H1 (cell line): ENCODE measurements at regions not wholly inside any gene's neighbourhood (a gene's known extent, or its start where the extent isn't known, plus 50 kb on each side); places are given as distances from the start of the nearest gene placed in this dataset.
A peak's percentile ranks its signal among the peaks of the same experiment; 100 is the strongest.

Experiments
- CTCF ChIA-PET: fragments of 300-600 bp; sonication (Branson Sonifier 250); formaldehyde crosslinking; loops from one replicate; lab custom pipeline; 2021; ENCODE audit not compliant: partially characterized antibody; lab: Charles Lee
- POLR2A ChIA-PET: fragments of 300-600 bp; sonication (Branson Sonifier 250); formaldehyde crosslinking; loops from one replicate; lab custom pipeline; 2021; ENCODE audit warnings: inconsistent platforms; ENCODE audit not compliant: partially characterized antibody; lab: Charles Lee
- DNase-seq, 2 experiments: peaks; one replicate each; pipeline versions ENCODE4 v3.0.0 to v3.0.0-alpha.2; 2010 to 2022; ENCODE audit warnings: low spot score in 2 of 2, low read depth in 1 of 2, mixed read lengths in 1 of 2
- FAIRE-seq: peaks from 2 replicates; lab custom pipeline; 2011; peaks lifted over from hg19 to GRCh38; lab: Jason Lieb, UNC
- H2AFZ ChIP-seq: 2 replicates; pipeline ENCODE4 v1.8.1; 2012; ENCODE audit warnings: low read length, inconsistent platforms
- H2AK5ac ChIP-seq: 2 replicates; pipeline ENCODE4 v1.6.1; 2013; ENCODE audit warnings: low read depth, low read length
- H2BK120ac ChIP-seq: replicated peaks from 2 replicates; pipeline ENCODE3; 2013; ENCODE audit warnings: low read depth, low read length, inconsistent platforms
- H2BK12ac ChIP-seq: 2 replicates; pipeline ENCODE4 v1.6.1; 2013; ENCODE audit warnings: low read depth, low read length
- H2BK15ac ChIP-seq: 2 replicates; pipeline ENCODE4 v1.6.1; 2013; ENCODE audit warnings: low read length
- H2BK20ac ChIP-seq: 2 replicates; pipeline ENCODE4 v1.6.1; 2013; ENCODE audit warnings: low read length
- H2BK5ac ChIP-seq: 2 replicates; pipeline ENCODE4 v1.6.1; 2013; ENCODE audit warnings: low read depth, low read length
- H3K14ac ChIP-seq: 2 replicates; pipeline ENCODE4 v1.6.1; 2013; ENCODE audit warnings: inconsistent platforms; ENCODE audit not compliant: insufficient read length
- H3K18ac ChIP-seq: 2 replicates; pipeline ENCODE4 v1.6.1; 2013; ENCODE audit warnings: low read length; ENCODE audit errors: extremely low read depth
- H3K23ac ChIP-seq: 2 replicates; pipeline ENCODE4 v1.6.1; 2013; ENCODE audit warnings: inconsistent platforms; ENCODE audit not compliant: insufficient read length
- H3K23me2 ChIP-seq: 2 replicates; pipeline ENCODE4 v1.6.1; 2013; ENCODE audit warnings: low read depth, low read length
- H3K27ac ChIP-seq: 2 replicates; pipeline ENCODE4 v1.6.1; 2011; ENCODE audit warnings: low read depth, low read length, inconsistent platforms
- H3K27me3 ChIP-seq, 4 experiments: replicated peaks in 1 of 4; 1 replicate in 1 of 4; 2 replicates in 3 of 4; pipeline versions ENCODE4 v1.6.1 to v1.8.1; 2011 to 2013; ENCODE audit warnings: low read length in 3 of 4, mild to moderate bottlenecking in 3 of 4, inconsistent platforms in 2 of 4, mixed read lengths in 2 of 4, moderate library complexity in 1 of 4; ENCODE audit not compliant: control insufficient read depth in 3 of 4, insufficient read depth in 3 of 4; ENCODE audit errors: extremely low read depth in 1 of 4
- H3K36me3 ChIP-seq, 4 experiments: 2 replicates each; pipeline versions ENCODE4 v1.6.1 to v1.8.1; 2011 to 2013; ENCODE audit warnings: mild to moderate bottlenecking in 4 of 4, low read length in 3 of 4, moderate library complexity in 2 of 4, control low read depth in 1 of 4, inconsistent platforms in 1 of 4; ENCODE audit not compliant: insufficient read depth in 4 of 4, control insufficient read depth in 2 of 4
- H3K4ac ChIP-seq: replicated peaks from 2 replicates; pipeline ENCODE3; 2013; ENCODE audit warnings: low read length, low read depth, mixed read lengths, inconsistent platforms; ENCODE audit not compliant: insufficient read length
- H3K4me1 ChIP-seq, 4 experiments: replicated peaks in 1 of 4; 1 replicate in 1 of 4; 2 replicates in 3 of 4; pipeline versions ENCODE4 v1.6.1 to v1.8.1; 2011 to 2013; ENCODE audit warnings: low read length in 3 of 4, inconsistent platforms in 2 of 4, mixed read lengths in 1 of 4; ENCODE audit not compliant: insufficient read depth in 4 of 4, control insufficient read depth in 3 of 4
- H3K4me2 ChIP-seq, 2 experiments: 2 replicates each; pipeline versions ENCODE4 v1.6.1 to v1.8.1; 2011 to 2013; ENCODE audit warnings: low read depth in 2 of 2, low read length in 2 of 2, control low read depth in 1 of 2, inconsistent platforms in 1 of 2, mild to moderate bottlenecking in 1 of 2; ENCODE audit not compliant: insufficient read depth in 1 of 2
- H3K4me3 ChIP-seq, 4 experiments: fragments of 200-600, 300-600 bp in 1 of 4; sonication (generic), shearing (Covaris generic), sonication (Bioruptor Twin) in 1 of 4; 2 replicates each; pipeline versions ENCODE4 v1.5.1 to v1.8.1; 2011 to 2016; ENCODE audit warnings: low read length in 4 of 4, low read depth in 3 of 4, control low read depth in 2 of 4, inconsistent platforms in 2 of 4, mild to moderate bottlenecking in 2 of 4, mixed read lengths in 1 of 4, moderate library complexity in 1 of 4; ENCODE audit not compliant: insufficient read depth in 2 of 4; ENCODE audit errors: extremely low read depth in 1 of 4
- H3K56ac ChIP-seq: replicated peaks from 2 replicates; pipeline ENCODE3; 2013; ENCODE audit warnings: low read depth, mild to moderate bottlenecking, mixed read lengths, low read length, inconsistent platforms; ENCODE audit not compliant: insufficient read length
- H3K79me1 ChIP-seq: 2 replicates; pipeline ENCODE4 v1.6.1; 2013; ENCODE audit warnings: low read depth, low read length, control low read depth
- H3K79me2 ChIP-seq, 2 experiments: 2 replicates each; pipeline versions ENCODE4 v1.6.1 to v1.8.1; 2012 to 2013; ENCODE audit warnings: low read length in 2 of 2, mild to moderate bottlenecking in 2 of 2, inconsistent platforms in 1 of 2; ENCODE audit not compliant: insufficient read depth in 2 of 2, control insufficient read depth in 1 of 2
- H3K9ac ChIP-seq, 4 experiments: replicated peaks in 1 of 4; 1 replicate in 1 of 4; 2 replicates in 3 of 4; pipeline versions ENCODE4 v1.6.1 to v1.8.1; 2011 to 2013; ENCODE audit warnings: low read depth in 3 of 4, low read length in 3 of 4, control low read depth in 2 of 4, mild to moderate bottlenecking in 2 of 4, moderate library complexity in 2 of 4, inconsistent platforms in 1 of 4; ENCODE audit errors: extremely low read depth in 1 of 4
- H3K9me3 ChIP-seq, 2 experiments: 2 replicates each; pipeline versions ENCODE4 v1.6.1 to v1.8.1; 2012 to 2013; ENCODE audit warnings: mild to moderate bottlenecking in 2 of 2, moderate library complexity in 2 of 2, control low read depth in 1 of 2, inconsistent platforms in 1 of 2, low read depth in 1 of 2, low read length in 1 of 2, mixed read lengths in 1 of 2; ENCODE audit not compliant: insufficient read depth in 2 of 2
- H4K20me1 ChIP-seq, 2 experiments: replicated peaks in 1 of 2; 2 replicates each; pipeline versions ENCODE3 to v1.8.1; 2011 to 2013; ENCODE audit warnings: inconsistent platforms in 2 of 2, low read length in 2 of 2, mild to moderate bottlenecking in 1 of 2; ENCODE audit not compliant: insufficient read depth in 2 of 2, control insufficient read depth in 1 of 2
- H4K5ac ChIP-seq: 2 replicates; pipeline ENCODE4 v1.6.1; 2013; ENCODE audit warnings: low read length, low read depth, mixed read lengths, inconsistent platforms; ENCODE audit not compliant: insufficient read length
- H4K8ac ChIP-seq: 2 replicates; pipeline ENCODE4 v1.8.0; 2013; ENCODE audit warnings: mild to moderate bottlenecking, moderate library complexity, low read length, inconsistent platforms; ENCODE audit not compliant: insufficient read depth; ENCODE audit errors: extremely low read depth
- H4K91ac ChIP-seq: replicated peaks from 2 replicates; pipeline ENCODE3; 2013; ENCODE audit warnings: low read length, mixed read lengths, inconsistent platforms; ENCODE audit not compliant: insufficient read length
- ASH2L ChIP-seq: fragments of 200-600, 300-600 bp; sonication (generic); IDR thresholded peaks from one replicate; pipeline ENCODE4 v1.7.1; 2017; ENCODE audit warnings: low read length
- JUND ChIP-seq: IDR thresholded peaks from 2 replicates; pipeline ENCODE4 v1.6.1; 2011; ENCODE audit warnings: mild to moderate bottlenecking, improper control_type of control experiment, low read length
- MAFK ChIP-seq: IDR thresholded peaks from 2 replicates; pipeline ENCODE4 v1.6.1; 2012; ENCODE audit warnings: low read depth, mild to moderate bottlenecking, improper control_type of control experiment, low read length
- MAX ChIP-seq: IDR thresholded peaks from 2 replicates; pipeline ENCODE4 v1.6.1; 2012; ENCODE audit warnings: inconsistent platforms
- POLR2A ChIP-seq, 2 experiments: IDR thresholded peaks; 1 replicate in 1 of 2; 2 replicates in 1 of 2; pipeline ENCODE4 v1.6.1; 2011; ENCODE audit warnings: low read depth in 2 of 2, low read length in 2 of 2, mild to moderate bottlenecking in 2 of 2; ENCODE audit errors: control extremely low read depth in 1 of 2
- SIX5 ChIP-seq: IDR thresholded peaks from 2 replicates; pipeline ENCODE4 v1.6.1; 2011; ENCODE audit warnings: mild to moderate bottlenecking, low read depth, low read length
- SP1 ChIP-seq: IDR thresholded peaks from 2 replicates; pipeline ENCODE4 v1.6.1; 2011; ENCODE audit warnings: low read depth, low read length
- WGBS, 2 experiments: shearing (Covaris generic) in 1 of 2; methylation state at CpG; one replicate each; pipeline versions ENCODE4 v1.1.6 to v1.1.7; 2013 to 2015; ENCODE audit warnings: low lambda C conversion rate in 2 of 2, mixed read lengths in 2 of 2, inconsistent platforms in 1 of 2, low coverage in 1 of 2, missing lambda C conversion rate in 1 of 2; ENCODE audit not compliant: insufficient replicate concordance in 2 of 2, insufficient coverage in 1 of 2, insufficient read length in 1 of 2; ENCODE audit errors: extremely low coverage in 1 of 2, missing lambda C conversion rate in 1 of 2; 5-methylcytosine and 5-hydroxymethylcytosine counted together

GRCh38 chr1:29673669-29674626 is 437.6 kb downstream of the PTPRU start:
- no peak overlapping the region for H3K18ac ChIP-seq
- no peak overlapping the region for H3K4ac ChIP-seq
- H3K9ac ChIP-seq = no peak overlapping the region
- TF ChIP-seq ASH2L = no peak
- TF ChIP-seq JUND = no peak
- TF ChIP-seq POLR2A (IDR thresholded peaks at IDR 0.05; ENCODE audit: control extremely low read depth in 1 of 2, low read depth in 2 of 2, low read length in 2 of 2) = no peak
- no peak for TF ChIP-seq MAX
- no peak for TF ChIP-seq SIX5
- TF ChIP-seq SP1 = no peak
- 0 out of 2 replicates have a peak, but pooled peaks have one; percentile 6 for TF ChIP-seq MAFK
- H3K23ac ChIP-seq = no peak overlapping the region
- no peak overlapping the region for H3K56ac ChIP-seq
- no peak overlapping the region for H2BK20ac ChIP-seq
- no peak overlapping the region for H2BK12ac ChIP-seq
- H3K9me3 ChIP-seq = no peaks in the 10 kb centered on the region
- H2AK5ac ChIP-seq = no peak overlapping the region
- no peak overlapping the region; the same call in 1 of the 2 replicates for H4K8ac ChIP-seq
- no peak overlapping the region for H4K91ac ChIP-seq
- H3K79me2 ChIP-seq = no peaks in the 10 kb centered on the region
- ChIA-PET CTCF (interaction anchor here (0.9 to 1.0 kb wide), 2 partner anchors 11 to 1109 kb away, joined by 3 read pairs; no protein-coding TSS in a partner anchor), POLR2A (no interaction called here)
- H3K23me2 ChIP-seq = no peaks in the 10 kb centered on the region
- H3K14ac ChIP-seq = no peak overlapping the region
- FAIRE-seq = no peak
- H2BK15ac ChIP-seq = peak overlapping the region; percentile 81; the same call in 1 of the 2 replicates
- H2AFZ ChIP-seq = no peak overlapping the region
- H3K4me1 ChIP-seq = no peaks in the 10 kb centered on the region
- WGBS, 2 experiments = 86% methylated on average over 6 of the region's 6 CpGs; no CpG with 5 or more reads in 1 of the 2 experiments
- no peak overlapping the region for H2BK120ac ChIP-seq
- no peak overlapping the region for H3K27ac ChIP-seq
- H4K5ac ChIP-seq = no peak overlapping the region
- DNase-seq = no peak
- H2BK5ac ChIP-seq = no peak overlapping the region
- no peak overlapping the region for H3K4me3 ChIP-seq
- no peaks in the 10 kb centered on the region for H3K27me3 ChIP-seq
- H3K4me2 ChIP-seq = no peak overlapping the region
- no peaks in the 10 kb centered on the region for H3K36me3 ChIP-seq
- no peaks in the 10 kb centered on the region for H4K20me1 ChIP-seq
- no peaks in the 10 kb centered on the region for H3K79me1 ChIP-seq
